ENCODE measurements at regions not wholly inside any gene's neighbourhood (a gene's known extent, or its start where the extent isn't known, plus 50 kb on each side); places are given as distances from the start of the nearest gene placed in this dataset.

- no peak overlapping the region for H3K27ac Mint-ChIP-seq
- Histone ChIP-seq H3K27ac (ENCODE audit: low read depth in 1 of 2, low read length in 2 of 2) (no peak overlapping the region), H3K36me3 (ENCODE audit: insufficient read depth, low read length) (no peaks in the 10 kb centered on the region), H3K4me3 (ENCODE audit: low read length) (no peak overlapping the region), H3K9me3 (ENCODE audit: control insufficient read depth in 1 of 2, insufficient read depth in 1 of 2, low read length in 2 of 2) (no peaks in the 10 kb centered on the region), H3K4me1 (ENCODE audit: insufficient read depth, low read length) (no peaks in the 10 kb centered on the region), H3K27me3 (ENCODE audit: control insufficient read depth in 1 of 2, insufficient read depth in 2 of 2, low read length in 2 of 2) (no peaks in the 10 kb centered on the region)
- H3K27me3 Mint-ChIP-seq, result peaks cover 33% of the 10 kb centered on the region
- no peaks in the 10 kb centered on the region for H3K36me3 Mint-ChIP-seq (ENCODE audit: low read depth)
- no peak for TF ChIP-seq CTCF (IDR thresholded peaks at IDR 0.05)
- POLR2A ChIA-PET, result no interaction called here
- intact Hi-C loops (cut with DNase I, micrococcal nuclease), result no loop called here
- DNase-seq (no peak), ATAC-seq (ENCODE audit: poor library complexity) (no peak)
- CTCF ChIA-PET, result no interaction called here
- no peaks in the 10 kb centered on the region for H3K9me3 Mint-ChIP-seq
- no peaks in the 10 kb centered on the region for H3K4me1 Mint-ChIP-seq (ENCODE audit: low read depth)
- H3K4me3 Mint-ChIP-seq, result no peak overlapping the region
Measured at GRCh38 chr18:51390702-51391101, 193.2 kb upstream of the MEX3C start.

GRCh38 chr18:51391215-51391614 lies 193.7 kb upstream of the MEX3C start:
- H3K27ac Mint-ChIP-seq, result no peak overlapping the region
- no peaks in the 10 kb centered on the region for H3K9me3 Mint-ChIP-seq
- no peaks in the 10 kb centered on the region for H3K27me3 ChIP-seq (ENCODE audit: control insufficient read depth in 1 of 2, insufficient read depth in 2 of 2, low read length in 2 of 2)
- POLR2A ChIA-PET, result no interaction called here
- no peak for ATAC-seq (ENCODE audit: poor library complexity)
- H3K4me3 ChIP-seq (ENCODE audit: low read length), result no peak overlapping the region
- intact Hi-C loops (cut with DNase I, micrococcal nuclease), result no loop called here
- no peaks in the 10 kb centered on the region for H3K36me3 ChIP-seq (ENCODE audit: insufficient read depth, low read length)
- no peaks in the 10 kb centered on the region for H3K36me3 Mint-ChIP-seq (ENCODE audit: low read depth)
- no peak for TF ChIP-seq CTCF (IDR thresholded peaks at IDR 0.05)
- CTCF ChIA-PET, result interaction anchor here (0.6 kb wide), 1 partner anchor 273 kb away, joined by 3 read pairs; no protein-coding TSS in a partner anchor
- no peaks in the 10 kb centered on the region for H3K4me1 Mint-ChIP-seq (ENCODE audit: low read depth)
- DNase-seq, result no peak
- H3K4me1 ChIP-seq (ENCODE audit: insufficient read depth, low read length), result no peaks in the 10 kb centered on the region
- H3K27me3 Mint-ChIP-seq, result peaks cover 34% of the 10 kb centered on the region
- no peaks in the 10 kb centered on the region for H3K9me3 ChIP-seq (ENCODE audit: control insufficient read depth in 1 of 2, insufficient read depth in 1 of 2, low read length in 2 of 2)
- H3K4me3 Mint-ChIP-seq, result no peak overlapping the region
- H3K27ac ChIP-seq (ENCODE audit: low read depth in 1 of 2, low read length in 2 of 2), result no peak overlapping the region

GRCh38 chr18:51391731-51392130 lies 194.2 kb upstream of the MEX3C start:
- Histone ChIP-seq H3K4me3 (ENCODE audit: low read length) (no peak overlapping the region), H3K36me3 (ENCODE audit: insufficient read depth, low read length) (no peaks in the 10 kb centered on the region), H3K9me3 (ENCODE audit: control insufficient read depth in 1 of 2, insufficient read depth in 1 of 2, low read length in 2 of 2) (no peaks in the 10 kb centered on the region), H3K27ac (ENCODE audit: low read depth in 1 of 2, low read length in 2 of 2) (no peak overlapping the region), H3K27me3 (ENCODE audit: control insufficient read depth in 1 of 2, insufficient read depth in 2 of 2, low read length in 2 of 2) (no peaks in the 10 kb centered on the region), H3K4me1 (ENCODE audit: insufficient read depth, low read length) (no peaks in the 10 kb centered on the region)
- ATAC-seq (ENCODE audit: poor library complexity) (no peak), DNase-seq (no peak)
- no peaks in the 10 kb centered on the region for H3K36me3 Mint-ChIP-seq (ENCODE audit: low read depth)
- intact Hi-C loops (cut with DNase I, micrococcal nuclease), result no loop called here
- peaks cover 37% of the 10 kb centered on the region for H3K27me3 Mint-ChIP-seq
- no peak overlapping the region for H3K4me3 Mint-ChIP-seq
- ChIA-PET CTCF (interaction anchor here (0.6 kb wide), 2 partner anchors 273 to 277 kb away, joined by 3 read pairs; no protein-coding TSS in a partner anchor), POLR2A (no interaction called here)
- no peaks in the 10 kb centered on the region for H3K9me3 Mint-ChIP-seq
- no peak for TF ChIP-seq CTCF (IDR thresholded peaks at IDR 0.05)
- H3K27ac Mint-ChIP-seq, result no peak overlapping the region
- no peaks in the 10 kb centered on the region for H3K4me1 Mint-ChIP-seq (ENCODE audit: low read depth)

All from CD4-positive, alpha-beta T cell (primary cell).